ENCODE measurements at regions not wholly inside any gene's neighbourhood (a gene's known extent, or its start where the extent isn't known, plus 50 kb on each side); places are given as distances from the start of the nearest gene placed in this dataset.

- TF ChIP-seq CTCF (IDR thresholded peaks at IDR 0.05) (no peak), POLR2A (IDR thresholded peaks at IDR 0.05) (no peak)
Observed at GRCh38 chr12:74914378-74914777, 295.3 kb downstream of the KCNC2 start.

Data from testis (tissue), 2 donors.